ENCODE measurements at regions not wholly inside any gene's neighbourhood (a gene's known extent, or its start where the extent isn't known, plus 50 kb on each side); places are given as distances from the start of the nearest gene placed in this dataset.

GRCh38 chr5:68450245-68450852 lies 234.8 kb downstream of the PIK3R1 start:
- DNase-seq (ENCODE audit: low read depth) = no peak

DNA sequence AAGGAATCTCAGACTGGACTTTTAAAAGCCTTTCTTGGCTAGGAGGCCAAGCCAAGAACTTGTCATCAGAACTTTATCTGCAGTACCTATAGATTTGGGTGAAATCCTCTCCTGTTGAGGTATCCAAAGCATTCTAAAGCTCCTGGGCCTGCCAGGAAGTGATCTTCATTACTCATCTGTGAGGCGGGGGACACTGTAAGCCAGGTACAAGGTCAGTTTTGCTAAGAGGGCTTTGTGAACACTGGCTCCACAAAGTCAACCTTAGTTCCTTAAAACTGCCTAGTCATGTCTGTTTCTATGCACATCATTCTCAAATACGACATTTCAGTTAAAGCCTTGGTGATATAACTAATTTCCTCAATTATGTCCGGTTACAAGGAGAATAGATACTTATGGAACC lies 236.7 kb downstream of the PIK3R1 start:
- no peak for DNase-seq (ENCODE audit: low read depth)

DNA sequence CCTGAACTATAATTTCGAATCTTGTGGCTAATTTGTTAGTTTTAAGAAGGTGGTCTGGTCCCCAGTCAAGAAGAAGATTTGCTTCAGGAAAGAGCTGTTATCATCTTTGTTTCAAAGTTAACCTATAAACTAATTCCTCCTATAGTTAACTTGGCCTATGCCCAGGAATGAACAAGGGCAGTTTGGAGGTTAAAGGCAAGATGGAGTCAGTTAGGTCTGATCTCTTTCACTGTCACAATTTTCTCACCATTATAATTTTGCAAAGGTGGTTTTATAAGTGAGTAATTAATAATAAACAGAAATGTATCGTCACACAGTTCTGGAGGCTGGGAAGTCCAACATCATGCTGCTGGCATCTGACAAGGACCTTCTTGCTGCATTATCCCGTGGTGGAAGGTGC lies 238.6 kb downstream of the PIK3R1 start:
- no peak for DNase-seq (ENCODE audit: low read depth)

DNA sequence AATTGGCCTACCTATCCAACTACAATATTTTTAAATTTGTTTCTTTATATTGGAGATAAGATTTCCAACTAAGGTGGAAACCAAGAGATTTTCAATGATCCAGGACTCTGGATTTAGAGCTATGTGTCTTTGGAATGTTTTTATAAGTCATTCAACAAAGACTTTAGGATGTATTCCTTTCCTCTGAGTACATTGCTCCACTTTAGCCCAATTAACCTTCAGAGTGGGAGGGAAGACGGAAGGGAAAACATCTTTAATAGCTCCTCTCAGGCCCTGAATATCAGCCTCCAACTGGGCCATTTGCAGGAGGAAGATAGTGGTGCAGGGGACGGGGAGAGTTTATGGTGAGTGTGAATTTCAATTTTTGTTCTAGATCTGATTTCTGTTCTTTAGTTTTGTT lies 239.2 kb downstream of the PIK3R1 start:
- no peak for DNase-seq (ENCODE audit: low read depth)

GRCh38 chr5:68455216-68455615 lies 239.7 kb downstream of the PIK3R1 start:
- DNase-seq (ENCODE audit: low read depth) = no peak

- DNase-seq (ENCODE audit: low read depth) = no peak
Measured at GRCh38 chr5:68456756-68457217, 241.2 kb downstream of the PIK3R1 start.

DNA sequence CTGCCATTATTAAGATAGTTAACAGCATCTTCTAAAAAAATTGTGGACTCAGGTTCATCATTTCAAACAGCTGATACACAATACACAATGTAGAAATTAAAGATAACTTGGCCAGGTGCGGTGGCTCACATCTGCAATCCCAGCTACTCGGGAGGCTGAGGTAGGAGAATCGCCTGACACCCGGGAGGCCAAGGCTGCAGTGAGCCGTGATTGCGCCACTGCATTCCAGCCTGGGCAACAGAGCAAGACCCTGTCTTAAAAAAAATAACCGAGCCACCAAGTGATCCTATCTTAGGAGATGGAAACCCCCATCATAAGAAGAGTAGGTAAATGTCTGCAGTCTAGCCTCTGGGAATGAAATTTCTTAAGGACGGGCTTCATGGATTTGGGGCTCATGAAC lies 241.7 kb downstream of the PIK3R1 start:
- DNase-seq (ENCODE audit: low read depth) = no peak

DNA sequence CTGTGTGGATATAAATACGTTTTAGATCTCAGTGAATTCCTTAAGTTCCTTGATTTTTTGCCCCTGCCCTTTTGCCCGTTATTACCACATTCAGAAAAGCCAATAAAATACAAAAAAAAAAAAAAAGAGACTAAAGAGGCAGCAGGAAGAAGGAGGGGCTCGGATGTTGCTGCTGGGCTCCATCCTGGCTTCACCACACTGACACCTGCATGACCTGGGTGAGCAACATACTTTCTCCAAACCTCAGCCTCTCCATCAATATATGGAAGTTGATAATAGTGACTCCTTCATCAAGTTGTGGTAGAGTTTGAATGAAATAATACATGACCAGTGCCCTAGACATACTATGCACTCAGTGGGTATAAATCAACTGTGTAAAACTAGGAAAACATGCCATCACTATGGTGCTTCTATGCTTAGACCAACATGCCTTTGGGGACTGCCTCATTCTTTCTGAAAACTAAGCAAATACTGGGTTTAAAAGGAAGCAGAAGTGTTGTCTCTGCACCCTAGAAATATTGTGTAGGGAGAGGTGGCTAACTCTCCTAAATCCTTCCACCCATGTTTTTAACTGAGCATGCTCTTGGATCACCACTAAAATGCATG lies 243.0 kb downstream of the PIK3R1 start:
- no peak for DNase-seq (ENCODE audit: low read depth)

GRCh38 chr5:68459093-68459809 lies 243.7 kb downstream of the PIK3R1 start:
- no peak for DNase-seq (ENCODE audit: low read depth)

GRCh38 chr5:68459810-68460139 lies 244.2 kb downstream of the PIK3R1 start:
- DNase-seq (ENCODE audit: low read depth) = no peak

DNA sequence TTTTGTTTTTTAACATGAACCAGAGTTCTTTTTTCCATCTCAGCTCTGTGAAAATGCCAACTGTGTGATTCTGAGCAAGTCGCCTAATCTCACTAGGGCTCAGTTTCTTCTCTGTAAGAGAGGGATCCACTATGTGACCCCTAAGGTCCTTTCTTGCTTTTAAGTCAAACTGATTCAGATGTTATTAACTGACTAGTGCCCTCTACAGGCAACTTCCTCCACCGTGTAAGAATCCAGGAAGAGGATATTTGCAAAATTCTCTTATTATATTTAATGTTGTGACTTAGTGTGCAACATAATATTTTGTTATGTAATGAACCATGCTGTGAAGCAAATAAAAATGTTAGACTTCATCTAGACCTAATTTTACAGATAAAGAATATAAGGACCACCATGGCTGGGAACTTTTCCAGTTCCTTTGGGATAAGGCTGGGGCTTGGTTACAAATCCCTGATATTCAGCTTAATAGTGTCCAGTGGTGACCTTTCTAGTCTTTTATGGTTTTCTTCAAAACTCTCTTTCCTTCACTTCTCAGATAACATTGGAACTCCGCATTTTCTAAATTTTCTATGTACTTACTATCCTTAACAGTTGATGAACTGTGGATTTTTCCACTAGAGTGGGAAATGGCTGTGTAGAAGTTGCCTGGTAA lies 244.7 kb downstream of the PIK3R1 start:
- no peak for DNase-seq (ENCODE audit: low read depth)

DNA sequence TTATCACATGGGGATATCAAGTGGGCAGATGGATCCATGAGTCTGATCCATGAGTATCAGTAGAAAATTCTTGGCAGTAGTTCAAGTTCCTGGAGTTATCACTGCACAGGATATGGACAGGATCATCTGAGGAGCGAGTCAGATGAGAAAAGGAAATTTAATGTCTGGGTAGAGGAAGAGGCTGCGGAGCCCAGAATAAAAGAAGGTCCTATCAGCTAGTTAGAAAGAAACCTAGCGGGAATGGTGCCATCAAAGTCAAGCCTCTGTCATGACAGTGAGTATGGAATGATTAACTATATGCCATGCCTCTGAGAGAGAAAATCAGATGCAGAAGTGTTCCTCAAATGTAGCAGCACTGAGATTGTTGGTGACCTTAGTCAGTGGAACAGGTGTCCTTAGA lies 248.1 kb downstream of the PIK3R1 start:
- no peak for DNase-seq (ENCODE audit: low read depth)

- no peak for DNase-seq (ENCODE audit: low read depth)
Measured at GRCh38 chr5:68464424-68464823, 248.9 kb downstream of the PIK3R1 start.

- DNase-seq (ENCODE audit: low read depth) = no peak
Measured at GRCh38 chr5:68465133-68465532, 249.6 kb downstream of the PIK3R1 start.

DNA sequence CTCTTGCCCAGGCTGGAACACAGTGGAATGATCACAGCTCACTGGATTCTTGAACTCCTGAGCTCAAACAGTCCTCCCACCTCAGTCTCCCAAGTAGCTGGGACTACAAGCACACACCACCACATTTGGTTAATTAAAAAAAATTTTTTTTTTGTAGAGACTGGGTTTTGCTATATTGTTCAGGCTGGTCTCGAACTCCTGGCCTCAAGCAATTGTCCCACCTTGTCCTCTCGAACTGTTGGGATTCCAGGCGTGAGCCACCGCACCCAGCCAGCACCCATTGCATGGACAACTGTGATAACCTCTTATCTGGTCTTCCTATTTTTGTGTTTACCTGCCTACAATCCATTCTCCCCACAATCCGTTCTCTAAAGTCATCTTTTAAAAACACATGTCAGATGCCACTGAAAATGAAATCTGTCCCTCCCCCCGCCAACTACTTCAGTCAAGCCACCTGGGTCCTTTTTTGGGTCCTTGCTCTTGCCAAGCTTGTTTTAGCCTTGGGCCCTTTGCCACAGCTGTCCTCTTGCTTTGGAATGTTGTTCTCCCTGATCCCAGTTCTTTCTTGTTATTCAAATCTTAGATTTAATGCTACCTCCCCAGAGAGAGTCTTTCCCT lies 250.5 kb downstream of the PIK3R1 start:
- DNase-seq (ENCODE audit: low read depth) = no peak

DNA sequence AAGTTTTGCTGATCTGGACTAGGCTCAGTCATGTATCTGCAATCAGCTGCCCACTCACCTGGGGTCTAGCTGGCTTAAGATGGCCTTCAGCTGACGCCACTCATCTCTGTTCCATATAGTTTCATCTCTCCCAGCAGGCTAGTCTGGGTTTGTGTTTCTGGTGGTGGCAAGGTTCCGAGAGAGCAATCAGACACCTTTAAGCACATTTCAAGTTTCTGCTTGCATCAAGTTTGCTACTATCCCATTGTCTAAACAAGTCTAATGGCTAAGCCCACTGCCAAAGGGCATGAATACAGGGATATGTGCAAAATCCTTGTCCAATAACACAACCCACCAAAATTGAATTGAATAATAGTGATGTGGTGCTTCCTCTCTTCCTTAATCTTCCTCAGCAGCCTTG lies 251.7 kb downstream of the PIK3R1 start:
- no peak for DNase-seq (ENCODE audit: low read depth)

- DNase-seq (ENCODE audit: low read depth) = no peak
Measured at GRCh38 chr5:68467794-68468193, 252.2 kb downstream of the PIK3R1 start.

GRCh38 chr5:68468322-68468721 lies 252.8 kb downstream of the PIK3R1 start:
- no peak for DNase-seq (ENCODE audit: low read depth)

DNA sequence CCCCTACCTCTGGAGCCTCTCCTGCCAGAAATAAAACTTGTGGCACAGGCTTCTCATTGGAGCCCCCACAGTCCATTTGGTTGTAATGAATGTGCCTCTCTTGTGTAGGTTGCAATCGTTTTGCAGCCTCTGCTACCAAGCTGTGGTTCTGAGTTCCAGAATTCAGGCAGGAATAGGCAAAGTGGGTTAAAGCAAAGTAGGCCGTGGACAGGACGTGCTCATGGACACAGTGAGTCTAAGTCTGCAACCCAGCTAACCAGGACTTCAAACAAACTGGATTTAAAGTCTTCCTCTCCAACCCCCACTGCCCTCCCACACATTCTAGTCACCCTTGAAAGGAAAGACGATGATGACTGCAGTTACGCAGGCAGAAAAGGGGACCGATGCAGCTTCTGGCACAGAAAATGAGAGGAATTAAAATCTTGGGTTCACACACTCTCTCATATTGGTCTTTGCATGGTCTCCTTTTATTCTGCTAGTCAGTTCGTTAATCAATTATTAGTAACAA lies 260.0 kb downstream of the PIK3R1 start:
- DNase-seq (ENCODE audit: low read depth) = no peak

DNA sequence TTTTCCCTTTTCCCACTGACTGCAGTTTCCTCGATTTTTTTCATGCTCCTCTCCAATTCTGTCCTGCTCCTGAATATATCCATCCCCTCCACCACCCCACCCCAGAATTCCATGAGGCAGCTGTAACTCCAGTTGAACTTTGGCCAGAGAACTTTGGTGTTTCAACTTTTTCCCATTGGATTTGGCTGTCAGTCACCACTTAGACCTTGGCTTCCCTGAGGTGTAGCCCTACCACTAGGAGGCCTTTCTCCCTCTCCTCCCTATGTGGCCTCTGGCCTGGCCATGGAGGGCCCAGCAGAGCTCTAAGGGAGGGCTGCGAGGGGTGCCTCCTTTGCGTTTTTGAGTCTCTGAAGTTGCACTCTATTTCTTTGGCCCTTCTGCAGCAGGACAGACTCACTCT lies 261.3 kb downstream of the PIK3R1 start:
- DNase-seq (ENCODE audit: low read depth) = no peak

GRCh38 chr5:68478301-68479095 lies 262.9 kb downstream of the PIK3R1 start:
- DNase-seq (ENCODE audit: low read depth) = no peak

DNA sequence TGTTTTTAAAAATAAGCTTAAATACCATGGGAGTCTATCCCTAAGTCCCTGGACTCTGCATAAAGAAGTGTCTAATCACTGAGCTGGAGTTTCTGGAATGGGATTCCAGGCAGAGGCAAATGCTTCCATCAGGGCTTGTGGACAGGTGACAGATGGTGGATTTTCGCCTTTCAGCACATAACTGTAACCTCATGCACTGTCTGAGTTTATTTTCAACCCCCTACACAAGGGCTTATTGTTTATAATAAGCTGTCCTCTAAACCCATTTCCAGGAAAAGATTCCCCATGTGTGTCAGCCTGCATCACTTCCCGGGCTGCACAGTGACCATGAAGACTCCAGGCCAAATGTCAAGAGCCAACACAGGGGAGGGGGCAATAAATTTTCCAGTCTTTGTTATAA lies 264.0 kb downstream of the PIK3R1 start:
- DNase-seq (ENCODE audit: low read depth) = no peak

All from non-pigmented ciliary epithelial cell (primary cell).